ENCODE measurements at regions not wholly inside any gene's neighbourhood (a gene's known extent, or its start where the extent isn't known, plus 50 kb on each side); places are given as distances from the start of the nearest gene placed in this dataset.

DNA sequence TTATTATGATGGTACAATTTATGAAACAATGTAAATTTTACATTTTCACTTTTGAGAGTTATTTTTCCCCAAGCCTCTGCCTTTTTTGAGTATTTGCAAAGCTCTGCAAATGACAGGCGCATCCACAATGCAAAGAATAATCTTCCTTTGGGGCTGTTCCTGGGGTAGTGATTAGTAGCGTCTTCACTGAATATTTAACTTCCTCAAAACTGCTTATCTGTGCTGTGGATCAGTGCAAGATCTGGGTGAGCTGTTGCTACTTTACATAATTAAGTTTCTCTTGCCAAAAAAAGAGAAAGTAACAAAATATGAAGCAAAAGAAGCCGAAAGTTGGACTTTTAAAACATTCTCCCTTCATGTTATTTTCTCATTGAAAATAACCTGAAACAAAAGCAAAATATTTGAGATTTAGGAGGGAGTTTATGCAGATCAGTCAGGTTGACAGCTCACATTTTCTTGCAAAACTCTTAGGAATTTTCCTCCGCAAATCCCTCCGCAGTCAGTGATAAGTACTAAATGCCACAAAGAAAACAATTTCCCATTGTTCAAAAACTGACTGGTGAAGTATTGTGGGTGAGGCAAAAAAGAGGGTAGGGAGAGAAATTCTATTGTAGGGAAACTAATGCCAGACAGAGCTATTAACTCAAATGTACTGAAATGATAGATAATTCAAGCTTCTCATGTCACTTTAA lies 276.4 kb upstream of the B3GALT2 start (continued):
- no peak for TF ChIP-seq MYC (IDR thresholded peaks at IDR 0.05; ENCODE audit: low read depth, low read length)
- TF ChIP-seq MYC (CRISPR knock-in tag; IDR thresholded peaks at IDR 0.05; ENCODE audit: borderline replicate concordance, low read depth) = no peak
- TF ChIP-seq EWSR1 (IDR thresholded peaks at IDR 0.05; ENCODE audit: borderline replicate concordance, low read depth, partially characterized antibody) = no peak
- TF ChIP-seq ARID2 (IDR thresholded peaks at IDR 0.05) = no peak
- TF ChIP-seq HNRNPUL1 (IDR thresholded peaks at IDR 0.05; ENCODE audit: low read length) = no peak
- no peak for TF ChIP-seq KDM2B (CRISPR knock-in tag; IDR thresholded peaks at IDR 0.05)
- no peak for TF ChIP-seq RREB1 (CRISPR knock-in tag; IDR thresholded peaks at IDR 0.05)
- TF ChIP-seq ZFPM2 (CRISPR knock-in tag; IDR thresholded peaks at IDR 0.05) = no peak
- no peak for TF ChIP-seq ARID1B (IDR thresholded peaks at IDR 0.05)

Data from K562 (cell line).